HG02981 (cell line): ENCODE measurements at regions not wholly inside any gene's neighbourhood (a gene's known extent, or its start where the extent isn't known, plus 50 kb on each side); places are given as distances from the start of the nearest gene placed in this dataset.
"Not testable (repeated sequence)": the region's sequence is repeated elsewhere in the genome, so short reads cannot be mapped to it uniquely, and the experiment has no call there.

Source experiments
- ATAC-seq: cut with Tn5 transposase; IDR thresholded peaks from one replicate; pipeline ENCODE4 v1.9.1; 2021; ENCODE audit warnings: mild to moderate bottlenecking, moderate library complexity; ENCODE audit not compliant: unreplicated experiment

- ATAC-seq: no peak
Observed at GRCh38 chr6:19562468-19562867, 274.7 kb upstream of the ID4 start.

- no peak for ATAC-seq
Observed at GRCh38 chr6:19569563-19569962, 267.6 kb upstream of the ID4 start.

GRCh38 chr6:19571176-19571575, 266.0 kb upstream of the ID4 start:
- no peak for ATAC-seq

GRCh38 chr6:19578481-19578880, 258.7 kb upstream of the ID4 start:
- no peak for ATAC-seq

GRCh38 chr6:19584207-19584606, 253.0 kb upstream of the ID4 start:
- not testable (repeated sequence) for ATAC-seq

- ATAC-seq: no peak
Observed at GRCh38 chr6:19587238-19587942, 249.8 kb upstream of the ID4 start.

GRCh38 chr6:19590501-19591131, 246.6 kb upstream of the ID4 start:
- no peak for ATAC-seq

GRCh38 chr6:19597809-19598320, 239.3 kb upstream of the ID4 start:
- no peak for ATAC-seq

- ATAC-seq: no peak
Observed at GRCh38 chr6:19599796-19600464, 237.2 kb upstream of the ID4 start.

GRCh38 chr6:19602434-19603013, 234.6 kb upstream of the ID4 start:
- ATAC-seq: no peak

- no peak for ATAC-seq
Observed at GRCh38 chr6:19603721-19604120, 233.4 kb upstream of the ID4 start.

- ATAC-seq: no peak
Observed at GRCh38 chr6:19605624-19606023, 231.5 kb upstream of the ID4 start.

- no peak for ATAC-seq
Observed at GRCh38 chr6:19608546-19608945, 228.6 kb upstream of the ID4 start.

- ATAC-seq: no peak
Observed at GRCh38 chr6:19609972-19610641, 227.1 kb upstream of the ID4 start.

- ATAC-seq: not testable (repeated sequence)
Observed at GRCh38 chr6:19612672-19613466, 224.3 kb upstream of the ID4 start.

GRCh38 chr6:19613678-19614077, 223.5 kb upstream of the ID4 start:
- ATAC-seq: no peak

- no peak for ATAC-seq
Observed at GRCh38 chr6:19616022-19616421, 221.1 kb upstream of the ID4 start.

GRCh38 chr6:19632230-19632629, 204.9 kb upstream of the ID4 start:
- ATAC-seq: no peak

- ATAC-seq: no peak
Observed at GRCh38 chr6:19632786-19633185, 204.4 kb upstream of the ID4 start.

GRCh38 chr6:19635728-19636127, 201.4 kb upstream of the ID4 start:
- ATAC-seq: no peak
